ENCODE measurements at regions not wholly inside any gene's neighbourhood (a gene's known extent, or its start where the extent isn't known, plus 50 kb on each side); places are given as distances from the start of the nearest gene placed in this dataset.

DNA sequence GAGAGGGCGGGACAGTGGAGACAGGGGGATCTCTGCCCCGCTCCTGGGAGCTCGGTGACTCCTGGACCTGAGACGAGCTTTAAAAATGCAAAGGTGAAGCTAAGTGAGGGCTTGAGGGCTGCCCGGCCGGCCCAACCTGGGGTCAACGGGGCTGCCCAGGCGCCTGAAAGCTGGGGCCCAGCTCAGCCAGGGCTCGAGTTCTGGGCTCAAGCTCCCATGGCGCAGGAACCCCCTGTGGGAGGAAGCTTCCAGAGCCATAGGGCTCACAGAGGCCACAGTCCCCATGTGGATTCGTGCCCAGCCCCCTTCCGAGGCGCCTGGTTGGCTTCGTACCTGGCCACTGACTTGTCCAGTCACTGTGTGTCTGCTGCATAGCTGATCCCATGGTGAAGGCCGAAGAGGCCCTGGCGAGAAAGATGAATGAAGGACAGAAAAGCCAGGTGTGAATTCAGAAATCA is 75.8 kb upstream of the GSE1 start:
- TF ChIP-seq POLR2A (IDR thresholded peaks at IDR 0.05) = no peak
- TF ChIP-seq, protein P1, sequence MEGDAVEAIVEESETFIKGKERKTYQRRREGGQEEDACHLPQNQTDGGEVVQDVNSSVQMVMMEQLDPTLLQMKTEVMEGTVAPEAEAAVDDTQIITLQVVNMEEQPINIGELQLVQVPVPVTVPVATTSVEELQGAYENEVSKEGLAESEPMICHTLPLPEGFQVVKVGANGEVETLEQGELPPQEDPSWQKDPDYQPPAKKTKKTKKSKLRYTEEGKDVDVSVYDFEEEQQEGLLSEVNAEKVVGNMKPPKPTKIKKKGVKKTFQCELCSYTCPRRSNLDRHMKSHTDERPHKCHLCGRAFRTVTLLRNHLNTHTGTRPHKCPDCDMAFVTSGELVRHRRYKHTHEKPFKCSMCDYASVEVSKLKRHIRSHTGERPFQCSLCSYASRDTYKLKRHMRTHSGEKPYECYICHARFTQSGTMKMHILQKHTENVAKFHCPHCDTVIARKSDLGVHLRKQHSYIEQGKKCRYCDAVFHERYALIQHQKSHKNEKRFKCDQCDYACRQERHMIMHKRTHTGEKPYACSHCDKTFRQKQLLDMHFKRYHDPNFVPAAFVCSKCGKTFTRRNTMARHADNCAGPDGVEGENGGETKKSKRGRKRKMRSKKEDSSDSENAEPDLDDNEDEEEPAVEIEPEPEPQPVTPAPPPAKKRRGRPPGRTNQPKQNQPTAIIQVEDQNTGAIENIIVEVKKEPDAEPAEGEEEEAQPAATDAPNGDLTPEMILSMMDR (IDR thresholded peaks at IDR 0.05) = no peak

Data from lower leg skin (tissue), 3 donors.